ENCODE measurements at regions not wholly inside any gene's neighbourhood (a gene's known extent, or its start where the extent isn't known, plus 50 kb on each side); places are given as distances from the start of the nearest gene placed in this dataset.

DNA sequence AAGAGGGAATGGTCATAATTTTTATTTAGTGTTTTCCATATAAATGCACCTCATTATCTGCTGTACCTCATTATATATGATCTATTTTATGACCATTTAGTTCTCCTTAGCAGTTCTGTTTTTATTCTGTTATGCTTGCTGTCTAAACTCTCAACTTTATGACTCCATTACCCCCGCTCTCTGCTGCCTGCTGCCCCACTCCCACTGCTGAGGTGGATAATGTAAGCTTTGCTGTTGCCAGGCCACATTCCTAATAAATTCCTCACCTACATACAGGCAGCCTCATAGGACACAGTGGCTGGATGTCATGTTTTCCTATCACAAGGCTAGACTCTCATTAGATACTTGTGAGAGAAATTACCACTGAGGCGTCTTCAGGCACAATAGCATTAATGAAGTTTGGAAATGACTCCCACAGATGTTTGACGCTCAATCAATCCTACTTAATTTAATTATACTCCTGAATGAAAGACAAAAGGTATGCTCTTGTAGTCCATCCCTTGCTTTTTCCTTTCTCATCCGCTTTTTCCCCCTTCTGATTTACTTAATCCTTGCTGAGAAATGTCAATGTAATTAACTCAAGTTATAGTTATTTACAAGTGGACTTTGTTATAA lies 497.5 kb upstream of the IGFBP7 start:
- no peak for DNase-seq (ENCODE audit: low spot score)

GRCh38 chr4:57605376-57605775 lies 495.2 kb upstream of the IGFBP7 start:
- DNase-seq (ENCODE audit: low spot score), result no peak

- no peak for DNase-seq (ENCODE audit: low spot score)
Measured at GRCh38 chr4:57602141-57602540, 492.0 kb upstream of the IGFBP7 start.

DNA sequence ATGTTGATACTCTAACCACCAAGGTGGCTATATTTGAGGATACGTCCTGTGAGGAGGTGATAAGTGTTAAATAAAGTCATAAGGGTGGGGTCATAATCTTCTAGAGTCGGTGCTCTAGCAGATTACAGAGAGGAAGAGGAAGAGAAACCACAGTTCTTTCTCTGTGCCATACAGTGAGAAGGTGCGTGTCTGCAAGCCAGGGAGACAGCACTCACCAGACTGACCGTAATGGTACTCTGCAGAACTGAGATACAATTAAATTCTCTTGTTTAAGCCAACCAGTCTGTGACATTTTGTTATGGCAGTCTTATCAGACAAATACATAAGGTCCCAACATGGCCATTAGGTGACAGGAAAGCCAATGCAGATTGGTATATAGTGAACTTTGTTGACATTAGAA lies 480.9 kb upstream of the IGFBP7 start:
- DNase-seq (ENCODE audit: low spot score), result no peak

- no peak for DNase-seq (ENCODE audit: low spot score)
Measured at GRCh38 chr4:57588557-57588956, 478.4 kb upstream of the IGFBP7 start.

DNA sequence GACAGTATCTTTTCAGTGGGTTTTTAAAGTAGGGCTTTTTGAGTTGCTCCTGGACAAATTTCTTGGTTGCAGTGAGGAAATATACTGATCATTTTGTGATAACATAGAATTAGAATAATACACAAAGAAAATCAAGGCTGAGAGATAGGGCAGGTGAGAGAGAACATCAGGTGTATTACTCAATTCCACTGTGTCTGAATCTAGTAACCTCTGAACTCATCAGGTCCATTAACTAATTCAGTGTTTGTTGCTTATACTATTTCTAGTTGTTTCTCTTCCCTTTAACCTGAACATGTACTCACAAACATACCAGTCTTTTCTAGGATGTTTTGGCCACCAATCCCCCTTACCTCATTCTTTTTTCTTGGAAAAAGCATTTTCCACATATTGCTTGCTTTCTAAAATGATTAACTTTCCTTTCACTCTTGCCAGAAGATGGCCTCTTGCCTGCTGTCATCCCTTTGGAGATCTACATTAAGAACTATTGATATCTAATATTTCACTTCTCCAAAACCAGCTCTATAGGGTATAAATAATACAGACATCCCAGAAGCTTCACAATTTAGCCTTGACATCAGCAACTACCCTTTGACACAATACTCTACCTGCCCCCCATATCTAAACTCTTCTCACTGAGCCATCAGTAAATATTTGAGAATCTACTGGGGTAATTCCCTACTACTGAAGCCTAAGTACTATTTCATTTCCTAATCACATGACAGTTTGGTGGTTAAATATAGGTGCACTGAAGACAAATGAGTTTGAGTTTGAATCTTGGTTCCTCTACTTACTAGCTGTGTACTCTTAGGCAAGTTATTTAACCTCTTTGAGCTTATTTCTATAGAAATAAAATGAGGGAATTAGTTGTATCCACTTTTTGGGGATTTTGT lies 470.8 kb upstream of the IGFBP7 start:
- no peak for DNase-seq (ENCODE audit: low spot score)

- DNase-seq (ENCODE audit: low spot score), result no peak
Measured at GRCh38 chr4:57575426-57575825, 465.2 kb upstream of the IGFBP7 start.

DNA sequence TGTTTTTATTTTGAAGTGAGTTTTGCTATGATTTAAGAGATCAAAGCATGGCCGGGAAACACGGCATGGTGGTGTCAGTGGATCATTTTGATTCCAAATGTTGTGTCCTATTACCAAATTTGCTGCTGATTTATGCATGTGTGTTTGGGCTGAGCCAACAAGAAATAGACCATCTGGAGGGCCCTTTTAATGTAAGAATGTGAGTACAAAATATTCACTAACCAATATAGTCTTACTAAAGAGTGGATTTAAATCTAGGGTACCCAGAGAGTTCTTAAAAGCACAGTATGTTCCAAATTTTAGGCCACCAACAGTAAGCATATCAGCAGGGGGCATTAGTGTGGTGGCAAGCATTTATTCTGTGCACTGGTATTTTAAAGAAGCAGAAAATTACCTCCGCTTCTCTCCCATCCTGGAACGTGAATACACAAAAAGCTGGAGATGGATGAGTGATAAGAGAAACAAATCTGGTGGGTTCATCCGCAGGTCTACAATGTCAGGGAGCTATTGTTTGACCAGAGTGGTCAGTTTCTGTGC lies 444.4 kb upstream of the IGFBP7 start:
- DNase-seq (ENCODE audit: low spot score), result no peak

- DNase-seq (ENCODE audit: low spot score), result no peak
Measured at GRCh38 chr4:57553728-57554127, 443.5 kb upstream of the IGFBP7 start.

DNA sequence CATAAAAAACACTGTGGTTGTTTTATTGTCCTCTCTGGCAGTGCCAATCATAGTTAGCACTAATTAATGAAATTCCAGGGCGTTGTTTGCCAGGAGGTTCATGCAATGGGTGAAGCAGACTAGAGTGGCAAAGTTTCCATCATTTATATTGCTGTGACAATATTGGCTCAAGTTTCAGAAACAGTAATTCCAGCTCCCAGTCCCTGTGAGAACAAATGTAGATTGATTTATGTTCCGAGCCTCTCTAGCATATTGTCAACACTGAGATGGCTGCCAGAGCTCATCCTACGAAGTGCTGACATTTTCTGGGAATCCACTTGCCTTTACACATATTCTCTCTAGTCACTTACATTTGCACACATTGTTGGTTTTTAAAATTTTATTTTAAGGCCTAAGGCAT lies 440.0 kb upstream of the IGFBP7 start:
- no peak for DNase-seq (ENCODE audit: low spot score)

GRCh38 chr4:57548856-57549255 lies 438.7 kb upstream of the IGFBP7 start:
- DNase-seq (ENCODE audit: low spot score), result no peak

GRCh38 chr4:57544811-57545654 lies 434.8 kb upstream of the IGFBP7 start:
- no peak for DNase-seq (ENCODE audit: low spot score)

GRCh38 chr4:57504797-57505530 lies 394.8 kb upstream of the IGFBP7 start:
- no peak for DNase-seq (ENCODE audit: low spot score)

- DNase-seq (ENCODE audit: low spot score), result no peak
Measured at GRCh38 chr4:57504139-57504538, 394.0 kb upstream of the IGFBP7 start.

DNA sequence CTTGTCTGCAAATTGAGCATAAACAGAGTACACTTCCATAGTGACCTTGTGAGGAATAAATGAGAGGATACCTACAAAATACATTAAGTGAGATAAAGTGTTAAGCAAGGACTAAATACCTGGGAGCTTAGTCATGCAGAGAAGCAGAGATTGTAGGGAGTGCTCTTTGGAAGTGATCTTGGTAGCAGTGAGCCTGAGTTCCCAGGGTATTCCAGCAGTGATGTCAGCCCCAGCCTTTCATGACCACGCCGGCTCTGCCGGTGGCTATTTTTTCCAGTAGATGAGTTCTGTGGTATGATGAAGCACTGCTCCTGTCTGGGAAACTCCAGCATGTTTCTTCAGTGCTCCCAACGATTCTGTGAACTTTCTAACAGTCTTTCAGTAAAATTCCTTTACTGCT lies 391.5 kb upstream of the IGFBP7 start:
- no peak for DNase-seq (ENCODE audit: low spot score)

GRCh38 chr4:57499786-57500185 lies 389.6 kb upstream of the IGFBP7 start:
- peak; percentile 4 for DNase-seq (ENCODE audit: low spot score)

GRCh38 chr4:57498251-57498650 lies 388.1 kb upstream of the IGFBP7 start:
- DNase-seq (ENCODE audit: low spot score), result no peak

DNA sequence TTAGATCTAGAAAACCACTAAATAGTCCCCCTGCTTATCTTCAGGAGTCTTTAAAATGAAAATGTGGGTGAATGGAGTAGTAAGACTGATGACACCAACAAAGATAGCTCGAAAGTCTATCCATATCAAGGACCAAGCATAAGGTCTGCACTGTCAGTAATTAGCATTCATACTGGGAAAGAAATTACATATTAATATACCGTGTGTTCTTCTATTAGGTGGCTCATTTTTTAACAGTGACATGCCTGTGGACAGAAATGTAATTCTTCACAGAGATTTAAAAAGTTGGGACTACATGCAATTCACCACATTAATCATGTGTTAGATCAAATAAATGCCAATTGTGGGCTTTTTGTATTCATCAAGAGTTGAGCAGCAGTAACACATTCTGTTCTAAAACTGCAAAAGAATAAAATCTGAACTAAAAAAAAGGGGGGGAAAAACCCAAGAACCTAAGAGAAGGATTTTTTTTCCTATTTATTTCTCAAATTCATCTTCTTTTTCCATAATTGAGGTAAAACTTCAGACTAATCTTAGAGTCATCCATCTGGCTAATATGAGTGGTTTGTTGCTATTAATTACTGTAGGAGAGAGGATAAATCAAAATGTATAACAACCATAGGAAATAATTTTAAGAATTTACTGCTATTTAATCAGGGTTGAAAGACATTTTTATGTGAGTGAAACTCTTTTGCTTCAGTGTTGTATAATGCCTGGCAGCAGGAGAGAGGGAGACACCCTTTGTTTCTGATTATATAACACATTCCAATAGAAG lies 386.7 kb upstream of the IGFBP7 start:
- no peak for DNase-seq (ENCODE audit: low spot score)

DNA sequence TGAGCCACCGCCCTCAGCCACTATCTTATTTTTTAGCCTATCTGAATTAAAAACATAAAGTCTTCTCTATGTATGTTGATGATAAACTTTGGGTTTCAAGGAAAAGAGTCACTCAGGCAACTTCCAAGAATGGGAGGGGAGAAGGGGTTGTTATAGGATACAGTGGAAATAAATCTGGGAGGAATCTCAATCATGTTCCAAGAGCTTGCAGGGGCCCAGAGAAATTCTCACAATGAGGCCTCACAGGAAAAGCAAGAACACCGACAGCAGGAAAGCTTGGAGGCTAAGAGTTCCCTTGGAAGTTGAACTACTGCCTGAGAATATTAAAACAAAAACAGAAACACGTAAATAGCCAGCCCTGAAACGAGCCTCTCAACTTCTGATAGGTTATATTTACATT lies 384.6 kb upstream of the IGFBP7 start:
- no peak for DNase-seq (ENCODE audit: low spot score)

DNA sequence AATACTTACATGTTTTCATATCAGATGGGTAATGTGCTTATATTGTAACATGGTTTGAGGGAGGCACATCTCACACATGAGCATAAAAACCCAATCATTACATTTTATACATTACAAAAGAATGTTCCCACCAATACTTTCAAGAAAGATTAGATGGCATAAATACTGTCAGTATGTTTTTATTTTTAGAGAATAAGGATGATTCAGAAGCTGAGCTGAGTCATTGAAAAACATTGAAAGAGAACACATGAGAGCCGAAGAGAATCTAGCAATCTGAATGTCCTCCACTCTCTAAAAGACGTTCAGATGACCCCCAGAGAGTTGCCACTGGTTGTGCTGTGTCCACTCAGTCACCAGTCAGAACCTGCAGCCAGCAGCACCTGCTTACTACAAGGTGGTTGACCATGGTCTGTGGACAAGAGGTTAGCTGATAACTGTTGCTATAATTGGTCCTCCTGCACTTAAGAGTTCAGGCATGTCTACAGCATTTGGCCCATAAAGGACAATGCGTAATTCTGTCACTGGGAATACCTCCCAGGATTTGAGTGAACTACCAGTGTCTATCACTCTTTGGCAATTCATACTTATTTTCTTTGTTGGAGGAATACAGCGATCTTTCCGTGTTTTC lies 382.2 kb upstream of the IGFBP7 start:
- no peak for DNase-seq (ENCODE audit: low spot score)

DNA sequence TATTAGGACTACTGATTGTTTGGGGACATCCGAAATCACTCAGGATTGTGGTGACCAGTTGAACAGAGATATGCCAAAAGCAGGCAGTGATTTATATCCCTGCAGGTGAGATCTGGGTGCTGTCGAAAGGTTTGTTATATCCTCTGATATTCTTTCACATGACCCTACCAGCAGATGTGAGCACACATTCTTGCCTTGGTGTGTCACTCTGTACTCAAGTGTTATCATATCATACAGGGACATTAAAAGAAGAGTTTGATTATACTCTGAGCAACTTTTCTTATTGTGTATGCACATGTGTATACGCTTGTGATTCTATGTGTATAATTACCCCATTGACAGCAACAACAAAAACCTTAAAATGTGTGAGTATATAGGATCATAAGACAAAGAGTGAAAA lies 381.2 kb upstream of the IGFBP7 start:
- no peak for DNase-seq (ENCODE audit: low spot score)

Measured in hepatic stellate cell (primary cell).